Right atrium auricular region (tissue), 2 donors: ENCODE measurements at regions not wholly inside any gene's neighbourhood (a gene's known extent, or its start where the extent isn't known, plus 50 kb on each side); places are given as distances from the start of the nearest gene placed in this dataset.

ENCODE experiments used
- DNase-seq: peaks from one replicate; pipeline ENCODE4 v3.0.0-alpha.2; 2019; ENCODE audit warnings: low spot score
- H3K27ac ChIP-seq, 2 donors: fragments of 200-600 bp; sonication (generic); 1 replicate in 1 of 2; 2 replicates in 1 of 2; pipeline ENCODE4 v1.5.1; 2016 to 2019
- H3K27me3 ChIP-seq, 2 donors: fragments of 200-600 bp; sonication (generic); one replicate each; pipeline versions ENCODE4 v1.5.1 to v1.6.0; 2017 to 2019
- H3K36me3 ChIP-seq: fragments of 200-600 bp; sonication (generic); one replicate; pipeline ENCODE4 v1.5.1; 2016
- H3K4me1 ChIP-seq, 2 donors: fragments of 200-600 bp; sonication (generic); one replicate each; pipeline versions ENCODE4 v1.5.1 to v1.6.0; 2017 to 2019
- H3K4me3 ChIP-seq, 2 donors: fragments of 200-600 bp; sonication (generic); 1 replicate in 1 of 2; 2 replicates in 1 of 2; pipeline ENCODE4 v1.5.1; 2017 to 2019; ENCODE audit warnings: mild to moderate bottlenecking in 1 of 2, moderate library complexity in 1 of 2
- H3K9me3 ChIP-seq, 2 donors: fragments of 200-600 bp; sonication (generic); one replicate each; pipeline ENCODE4 v1.5.1; 2019
- TF ChIP-seq, protein P1 (sequence below), 2 donors: fragments of 200-600 bp; sonication (generic); IDR thresholded peaks; one replicate each; pipeline ENCODE4 v1.5.1; 2019; ENCODE audit warnings: antibody characterized with exemption in 2 of 2

DNA sequence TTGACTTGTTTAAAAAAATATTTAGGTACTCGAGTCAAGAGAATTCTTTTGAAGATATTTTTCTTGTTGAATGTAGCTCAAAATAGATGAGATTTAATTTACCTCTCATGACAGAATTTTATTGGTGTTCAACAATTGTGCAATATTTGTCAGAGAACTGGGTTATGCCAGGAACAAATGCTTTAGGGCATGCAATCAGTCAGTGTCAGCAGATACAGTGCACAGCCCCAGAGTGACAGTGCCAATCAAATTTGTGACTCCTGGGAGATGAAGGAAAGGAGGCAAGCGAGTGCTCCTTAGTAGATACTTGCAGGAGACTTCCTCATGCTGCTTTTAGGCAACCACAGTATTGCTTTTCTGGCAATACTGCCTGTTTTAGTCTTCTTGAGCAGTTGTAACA, 81.2 kb upstream of the DSEL start:
- H3K9me3 ChIP-seq: peaks cover 0 to 11% of the 10 kb centered on the region in 2 donors
- TF ChIP-seq, protein P1, sequence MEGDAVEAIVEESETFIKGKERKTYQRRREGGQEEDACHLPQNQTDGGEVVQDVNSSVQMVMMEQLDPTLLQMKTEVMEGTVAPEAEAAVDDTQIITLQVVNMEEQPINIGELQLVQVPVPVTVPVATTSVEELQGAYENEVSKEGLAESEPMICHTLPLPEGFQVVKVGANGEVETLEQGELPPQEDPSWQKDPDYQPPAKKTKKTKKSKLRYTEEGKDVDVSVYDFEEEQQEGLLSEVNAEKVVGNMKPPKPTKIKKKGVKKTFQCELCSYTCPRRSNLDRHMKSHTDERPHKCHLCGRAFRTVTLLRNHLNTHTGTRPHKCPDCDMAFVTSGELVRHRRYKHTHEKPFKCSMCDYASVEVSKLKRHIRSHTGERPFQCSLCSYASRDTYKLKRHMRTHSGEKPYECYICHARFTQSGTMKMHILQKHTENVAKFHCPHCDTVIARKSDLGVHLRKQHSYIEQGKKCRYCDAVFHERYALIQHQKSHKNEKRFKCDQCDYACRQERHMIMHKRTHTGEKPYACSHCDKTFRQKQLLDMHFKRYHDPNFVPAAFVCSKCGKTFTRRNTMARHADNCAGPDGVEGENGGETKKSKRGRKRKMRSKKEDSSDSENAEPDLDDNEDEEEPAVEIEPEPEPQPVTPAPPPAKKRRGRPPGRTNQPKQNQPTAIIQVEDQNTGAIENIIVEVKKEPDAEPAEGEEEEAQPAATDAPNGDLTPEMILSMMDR (IDR thresholded peaks at IDR 0.05): no peak
- no peaks in the 10 kb centered on the region for H3K4me1 ChIP-seq
- no peaks in the 10 kb centered on the region for H3K36me3 ChIP-seq
- no peak overlapping the region for H3K4me3 ChIP-seq
- H3K27ac ChIP-seq: no peak overlapping the region
- no peaks in the 10 kb centered on the region for H3K27me3 ChIP-seq
- DNase-seq: no peak

DNA sequence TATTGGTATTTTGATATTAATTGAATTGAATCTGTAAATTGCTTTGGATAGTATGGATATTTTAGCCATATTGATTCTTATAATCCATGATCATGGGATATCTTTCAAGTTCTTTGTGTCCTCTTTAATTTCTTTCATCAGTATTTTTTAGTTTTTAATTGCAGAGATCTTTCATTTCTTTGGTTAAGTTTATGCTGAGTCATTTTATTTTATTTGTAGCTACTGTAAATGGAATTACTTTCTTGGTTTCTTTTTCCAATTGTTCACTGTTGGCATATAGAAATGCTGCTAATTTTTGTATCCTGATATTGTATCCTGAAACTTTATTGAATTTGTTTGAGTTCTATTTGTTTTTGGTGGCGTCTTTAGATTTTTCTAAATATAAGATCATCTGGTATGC, 79.5 kb upstream of the DSEL start:
- no peaks in the 10 kb centered on the region for H3K4me1 ChIP-seq
- H3K4me3 ChIP-seq: no peak overlapping the region
- H3K27ac ChIP-seq: no peak overlapping the region
- H3K9me3 ChIP-seq: peaks cover 0 to 7% of the 10 kb centered on the region in 2 donors
- H3K27me3 ChIP-seq: no peaks in the 10 kb centered on the region
- no peaks in the 10 kb centered on the region for H3K36me3 ChIP-seq
- DNase-seq: no peak
- TF ChIP-seq, protein P1 (IDR thresholded peaks at IDR 0.05): no peak

DNA sequence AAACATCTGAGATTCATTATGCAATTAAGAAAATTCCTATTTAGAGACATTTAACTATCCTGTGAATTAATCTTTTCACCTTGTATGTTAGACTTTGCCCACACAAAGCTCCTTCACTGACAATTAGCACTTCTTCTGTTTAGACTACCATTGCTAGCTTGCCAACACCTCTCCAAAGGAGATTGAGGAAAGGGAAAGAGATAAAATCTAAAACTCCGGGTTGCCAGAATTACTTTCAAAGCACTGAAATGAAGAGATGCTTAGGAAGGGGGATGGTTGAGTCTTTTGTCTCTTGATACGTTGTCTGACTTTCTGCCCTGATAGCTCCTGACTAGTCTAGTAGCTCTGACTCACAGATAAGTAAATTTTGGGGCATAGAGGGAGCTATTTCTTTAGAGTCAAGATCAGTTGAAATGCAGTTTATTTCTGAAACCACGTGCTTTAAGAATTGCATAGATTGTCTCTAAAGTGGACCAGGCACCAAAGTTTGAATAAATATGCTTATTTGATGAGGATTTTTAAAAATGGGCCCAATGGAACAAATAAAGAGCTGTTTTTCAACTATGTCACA, 74.1 kb upstream of the DSEL start:
- no peaks in the 10 kb centered on the region for H3K27me3 ChIP-seq
- no peaks in the 10 kb centered on the region for H3K36me3 ChIP-seq
- DNase-seq: no peak
- H3K4me1 ChIP-seq: no peaks in the 10 kb centered on the region
- TF ChIP-seq, protein P1 (IDR thresholded peaks at IDR 0.05): no peak
- H3K27ac ChIP-seq: no peak overlapping the region
- peaks cover 0 to 3% of the 10 kb centered on the region in 2 donors for H3K9me3 ChIP-seq
- no peak overlapping the region for H3K4me3 ChIP-seq

DNA sequence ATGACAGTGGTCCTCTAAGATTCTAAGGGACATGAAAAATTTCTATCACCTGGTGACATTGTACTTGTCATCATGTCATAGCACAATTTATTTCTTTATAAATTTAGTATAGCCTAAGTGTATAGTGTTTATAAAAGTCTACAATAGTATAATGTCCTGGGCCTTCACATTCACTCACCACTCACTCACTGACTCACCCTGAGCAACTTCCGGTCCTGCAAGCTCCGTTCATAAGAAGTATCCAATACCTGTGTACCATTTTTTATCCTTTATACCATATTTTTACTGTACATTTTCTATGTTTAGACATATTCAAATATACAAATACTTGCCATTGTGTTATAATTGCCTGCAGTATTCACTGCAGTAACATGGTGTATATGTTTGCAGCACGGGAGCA, 72.8 kb upstream of the DSEL start:
- Histone ChIP-seq H3K27ac (no peak overlapping the region), H3K36me3 (no peaks in the 10 kb centered on the region), H3K27me3 (no peaks in the 10 kb centered on the region), H3K4me3 (no peak overlapping the region), H3K9me3 (no peaks in the 10 kb centered on the region), H3K4me1 (no peaks in the 10 kb centered on the region)
- TF ChIP-seq, protein P1 (IDR thresholded peaks at IDR 0.05): no peak
- DNase-seq: no peak

DNA sequence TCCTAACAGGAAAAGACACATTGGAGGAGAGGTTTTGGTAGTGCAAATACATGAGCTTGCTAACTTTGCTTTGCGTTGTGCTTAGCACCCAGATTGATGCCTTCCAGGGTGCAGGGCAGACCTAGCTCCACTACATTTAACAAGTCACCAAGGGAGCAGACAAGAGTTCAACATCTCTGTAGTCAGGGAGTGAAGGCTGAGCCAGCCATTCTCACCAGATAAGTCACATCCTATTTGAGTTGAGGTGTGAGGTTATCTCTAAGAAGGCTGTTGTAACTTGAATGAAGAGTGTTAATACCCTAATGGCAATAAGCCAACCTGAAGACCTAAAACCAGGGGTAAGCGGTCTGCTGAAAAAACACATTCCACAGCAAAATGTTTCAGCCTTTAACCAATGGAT, 69.6 kb upstream of the DSEL start:
- DNase-seq: no peak
- Histone ChIP-seq H3K4me1 (no peaks in the 10 kb centered on the region), H3K27ac (no peak overlapping the region), H3K27me3 (no peaks in the 10 kb centered on the region), H3K4me3 (no peak overlapping the region), H3K36me3 (no peaks in the 10 kb centered on the region), H3K9me3 (no peaks in the 10 kb centered on the region)
- TF ChIP-seq, protein P1 (IDR thresholded peaks at IDR 0.05): no peak

DNA sequence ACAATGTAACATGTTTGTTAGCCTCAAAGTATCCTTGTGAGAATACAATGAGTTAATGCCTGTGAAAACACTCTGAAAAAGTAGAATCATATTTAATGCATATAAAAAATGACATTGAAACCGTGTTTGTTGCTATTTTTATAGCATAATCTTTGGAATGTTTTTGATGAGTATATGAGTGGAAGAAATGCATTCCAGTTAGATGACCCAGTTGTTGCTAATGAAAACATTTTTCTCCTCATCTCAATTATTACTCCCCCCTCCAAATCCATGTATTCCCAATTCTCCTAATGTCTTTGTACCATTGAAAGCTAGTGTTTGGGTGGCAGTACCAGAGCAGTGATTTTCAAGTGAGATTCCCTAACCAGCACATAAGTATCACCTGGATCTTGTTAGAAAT, 67.1 kb upstream of the DSEL start:
- H3K27me3 ChIP-seq: no peaks in the 10 kb centered on the region
- H3K9me3 ChIP-seq: no peaks in the 10 kb centered on the region
- DNase-seq: no peak
- no peaks in the 10 kb centered on the region for H3K4me1 ChIP-seq
- no peak overlapping the region for H3K27ac ChIP-seq
- no peak overlapping the region for H3K4me3 ChIP-seq
- no peaks in the 10 kb centered on the region for H3K36me3 ChIP-seq
- TF ChIP-seq, protein P1 (IDR thresholded peaks at IDR 0.05): no peak
